GM19023 (cell line): ENCODE measurements at regions not wholly inside any gene's neighbourhood (a gene's known extent, or its start where the extent isn't known, plus 50 kb on each side); places are given as distances from the start of the nearest gene placed in this dataset.
"Not testable (repeated sequence)": the region's sequence is repeated elsewhere in the genome, so short reads cannot be mapped to it uniquely, and the experiment has no call there.

Experiments used
- ATAC-seq: cut with Tn5 transposase; IDR thresholded peaks from one replicate; pipeline ENCODE4 v1.9.1; 2021; ENCODE audit warnings: mild to moderate bottlenecking, moderate library complexity; ENCODE audit not compliant: unreplicated experiment

- no peak for ATAC-seq
Measured at GRCh38 chr3:168977716-168978374, 685.7 kb downstream of the MECOM start.

GRCh38 chr3:168976969-168977368 is 686.5 kb downstream of the MECOM start:
- ATAC-seq, result no peak

GRCh38 chr3:168975576-168975975 is 687.9 kb downstream of the MECOM start:
- no peak for ATAC-seq

GRCh38 chr3:168974617-168975403 is 688.7 kb downstream of the MECOM start:
- ATAC-seq, result no peak

GRCh38 chr3:168973897-168974296 is 689.6 kb downstream of the MECOM start:
- ATAC-seq, result no peak

GRCh38 chr3:168973206-168973605 is 690.3 kb downstream of the MECOM start:
- no peak for ATAC-seq

GRCh38 chr3:168968609-168969008 is 694.9 kb downstream of the MECOM start:
- ATAC-seq, result no peak

GRCh38 chr3:168964736-168965135 is 698.8 kb downstream of the MECOM start:
- ATAC-seq, result no peak

- no peak for ATAC-seq
Measured at GRCh38 chr3:168961271-168961670, 702.2 kb downstream of the MECOM start.

- ATAC-seq, result no peak
Measured at GRCh38 chr3:168959731-168960130, 703.8 kb downstream of the MECOM start.

GRCh38 chr3:168958466-168958865 is 705.0 kb downstream of the MECOM start:
- ATAC-seq, result no peak

- ATAC-seq, result no peak
Measured at GRCh38 chr3:168956076-168956475, 707.4 kb downstream of the MECOM start.

- ATAC-seq, result no peak
Measured at GRCh38 chr3:168952551-168952950, 711.0 kb downstream of the MECOM start.

GRCh38 chr3:168951884-168952283 is 711.6 kb downstream of the MECOM start:
- no peak for ATAC-seq

GRCh38 chr3:168951368-168951767 is 712.1 kb downstream of the MECOM start:
- no peak for ATAC-seq

GRCh38 chr3:168950622-168951021 is 712.9 kb downstream of the MECOM start:
- no peak for ATAC-seq

GRCh38 chr3:168939651-168940238 is 723.8 kb downstream of the MECOM start:
- no peak for ATAC-seq

- no peak for ATAC-seq
Measured at GRCh38 chr3:168933614-168934013, 729.9 kb downstream of the MECOM start.

GRCh38 chr3:168929997-168930396 is 733.5 kb downstream of the MECOM start:
- ATAC-seq, result not testable (repeated sequence)

GRCh38 chr3:168926426-168926825 is 737.1 kb downstream of the MECOM start:
- no peak for ATAC-seq

- ATAC-seq, result no peak
Measured at GRCh38 chr3:168925568-168925967, 737.9 kb downstream of the MECOM start.

GRCh38 chr3:168914662-168915061 is 748.9 kb downstream of the MECOM start:
- ATAC-seq, result no peak
